Prostate gland (tissue), 2 donors: ENCODE measurements at regions not wholly inside any gene's neighbourhood (a gene's known extent, or its start where the extent isn't known, plus 50 kb on each side); places are given as distances from the start of the nearest gene placed in this dataset.

Source experiments
- POLR2A ChIP-seq: fragments of 450-650 bp; IDR thresholded peaks from one replicate; pipeline ENCODE4 v1.6.1; 2016; ENCODE audit warnings: antibody characterized with exemption, mild to moderate bottlenecking
- TF ChIP-seq, protein P1 (sequence below), 4 experiments: fragments of 200-600 bp in 2 of 4; fragments of 450-650 bp in 2 of 4; sonication (generic) in 2 of 4; IDR thresholded peaks; 1 replicate in 3 of 4; 2 replicates in 1 of 4; pipeline ENCODE4 v1.5.1; 2016 to 2019; ENCODE audit warnings: antibody characterized with exemption in 4 of 4, mild to moderate bottlenecking in 2 of 4, moderate library complexity in 2 of 4

DNA sequence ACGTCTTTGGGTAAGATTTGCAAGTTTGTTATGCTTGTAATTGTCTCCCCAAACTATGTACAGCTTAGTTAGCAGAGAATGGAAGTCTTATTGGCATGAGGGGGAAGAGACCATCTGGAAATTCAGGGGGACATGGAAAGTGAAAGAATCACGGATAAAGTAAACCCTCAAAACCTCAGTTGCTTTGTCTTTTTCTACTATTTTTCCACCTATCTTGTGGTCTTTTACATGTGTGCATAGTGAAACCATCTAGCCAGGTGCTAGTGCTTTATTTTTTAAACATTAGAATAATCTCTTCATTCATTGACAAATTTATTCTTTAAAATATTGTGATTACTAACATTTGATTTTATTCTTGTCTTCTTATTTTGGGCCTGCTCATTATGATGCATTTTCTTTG, 441.1 kb upstream of the RORB start:
- TF ChIP-seq, protein P1, sequence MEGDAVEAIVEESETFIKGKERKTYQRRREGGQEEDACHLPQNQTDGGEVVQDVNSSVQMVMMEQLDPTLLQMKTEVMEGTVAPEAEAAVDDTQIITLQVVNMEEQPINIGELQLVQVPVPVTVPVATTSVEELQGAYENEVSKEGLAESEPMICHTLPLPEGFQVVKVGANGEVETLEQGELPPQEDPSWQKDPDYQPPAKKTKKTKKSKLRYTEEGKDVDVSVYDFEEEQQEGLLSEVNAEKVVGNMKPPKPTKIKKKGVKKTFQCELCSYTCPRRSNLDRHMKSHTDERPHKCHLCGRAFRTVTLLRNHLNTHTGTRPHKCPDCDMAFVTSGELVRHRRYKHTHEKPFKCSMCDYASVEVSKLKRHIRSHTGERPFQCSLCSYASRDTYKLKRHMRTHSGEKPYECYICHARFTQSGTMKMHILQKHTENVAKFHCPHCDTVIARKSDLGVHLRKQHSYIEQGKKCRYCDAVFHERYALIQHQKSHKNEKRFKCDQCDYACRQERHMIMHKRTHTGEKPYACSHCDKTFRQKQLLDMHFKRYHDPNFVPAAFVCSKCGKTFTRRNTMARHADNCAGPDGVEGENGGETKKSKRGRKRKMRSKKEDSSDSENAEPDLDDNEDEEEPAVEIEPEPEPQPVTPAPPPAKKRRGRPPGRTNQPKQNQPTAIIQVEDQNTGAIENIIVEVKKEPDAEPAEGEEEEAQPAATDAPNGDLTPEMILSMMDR (IDR thresholded peaks at IDR 0.05) = no peak
- no peak for TF ChIP-seq POLR2A
